ENCODE measurements at regions not wholly inside any gene's neighbourhood (a gene's known extent, or its start where the extent isn't known, plus 50 kb on each side); places are given as distances from the start of the nearest gene placed in this dataset.
"Not testable (repeated sequence)": the region's sequence is repeated elsewhere in the genome, so short reads cannot be mapped to it uniquely, and the experiment has no call there.

DNA sequence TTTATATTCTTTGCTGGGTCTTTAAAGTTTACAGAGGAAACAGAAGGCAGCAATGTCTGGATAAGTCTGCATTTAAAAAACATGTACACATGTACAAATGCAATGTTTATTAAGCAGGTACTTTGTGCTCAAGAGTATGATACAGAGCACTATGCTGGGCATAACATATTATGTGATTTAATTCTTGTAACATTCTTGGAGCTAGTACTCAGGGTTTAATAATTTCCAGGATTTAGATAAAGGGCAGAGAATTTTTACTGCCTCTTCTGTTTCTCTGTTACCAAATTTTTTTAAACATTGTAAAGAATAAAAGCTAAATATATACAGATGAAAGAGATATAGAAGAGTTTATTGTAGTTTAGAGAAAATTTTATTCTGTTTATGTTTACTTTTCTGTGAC is 152.7 kb downstream of the ZNF737 start:
- CTCF ChIA-PET = interaction anchor here (0.6 kb wide), 1 partner anchor 444 kb away, joined by 3 read pairs; no protein-coding TSS in a partner anchor
- POLR2A ChIA-PET = no interaction called here

DNA sequence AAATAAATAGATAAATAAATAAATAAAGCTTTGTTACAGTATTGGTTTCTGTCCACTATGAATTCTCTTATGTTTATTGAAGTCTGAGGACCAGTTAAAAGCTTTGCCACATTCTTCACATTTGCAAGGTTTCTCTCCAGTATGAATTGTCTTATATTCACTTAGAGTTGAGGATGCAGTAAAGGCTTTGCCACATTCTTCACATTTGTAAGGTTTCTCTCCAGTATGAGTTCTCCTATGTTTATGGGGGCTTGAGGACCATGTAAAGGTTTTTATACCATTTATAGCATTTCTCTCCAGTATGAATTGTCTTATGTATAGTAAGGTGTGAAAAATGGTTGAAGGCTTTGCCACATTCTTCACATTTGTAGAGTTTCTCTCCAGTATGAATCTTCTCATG is 168.3 kb downstream of the ZNF737 start:
- ChIA-PET POLR2A (no interaction called here), CTCF (no interaction called here)

DNA sequence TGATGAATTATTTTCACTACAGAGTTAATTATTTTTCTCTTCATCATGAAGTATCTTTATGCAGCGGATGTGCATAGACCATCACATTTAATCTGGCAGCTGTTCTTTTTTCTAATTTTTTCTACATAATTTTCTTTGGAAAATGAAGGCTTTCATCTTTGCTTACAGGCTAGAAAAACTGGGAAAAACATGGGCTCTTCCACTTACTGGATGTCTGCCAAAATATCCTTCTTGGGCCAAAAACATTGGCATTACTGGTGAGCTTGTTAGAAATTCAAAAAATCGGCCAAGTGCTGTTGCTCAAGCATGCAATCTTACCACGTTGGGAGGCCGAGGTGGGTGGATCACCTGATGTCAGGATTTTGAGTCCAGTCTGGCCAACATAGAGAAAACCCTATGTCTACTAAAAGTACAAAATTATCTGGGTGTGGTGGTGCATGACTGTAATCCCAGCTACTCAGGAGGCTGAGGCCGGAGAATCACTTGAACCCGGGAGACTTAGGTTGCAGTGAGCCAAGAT is 176.8 kb downstream of the ZNF737 start:
- ChIA-PET POLR2A (no interaction called here), CTCF (no interaction called here)

DNA sequence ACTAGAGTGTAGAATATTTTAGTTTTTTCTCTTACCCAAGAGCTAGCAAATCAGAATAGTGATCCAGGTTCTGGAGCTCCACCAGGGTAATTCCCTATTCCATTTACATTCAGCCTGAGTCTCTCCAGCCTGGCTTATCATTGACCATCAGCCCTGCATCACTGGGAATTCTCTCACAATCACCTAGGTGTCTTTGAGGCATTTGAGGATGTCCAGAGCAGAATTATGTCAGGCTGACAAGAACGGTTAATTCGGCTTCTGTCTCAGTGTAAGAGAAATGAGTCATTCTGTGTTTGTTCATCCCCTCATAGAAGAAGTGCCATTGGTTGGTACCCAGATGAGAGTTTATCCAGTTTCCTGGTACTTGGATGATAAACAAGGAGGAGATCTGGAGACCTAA is 180.5 kb downstream of the ZNF737 start:
- ChIA-PET POLR2A (no interaction called here), CTCF (no interaction called here)

DNA sequence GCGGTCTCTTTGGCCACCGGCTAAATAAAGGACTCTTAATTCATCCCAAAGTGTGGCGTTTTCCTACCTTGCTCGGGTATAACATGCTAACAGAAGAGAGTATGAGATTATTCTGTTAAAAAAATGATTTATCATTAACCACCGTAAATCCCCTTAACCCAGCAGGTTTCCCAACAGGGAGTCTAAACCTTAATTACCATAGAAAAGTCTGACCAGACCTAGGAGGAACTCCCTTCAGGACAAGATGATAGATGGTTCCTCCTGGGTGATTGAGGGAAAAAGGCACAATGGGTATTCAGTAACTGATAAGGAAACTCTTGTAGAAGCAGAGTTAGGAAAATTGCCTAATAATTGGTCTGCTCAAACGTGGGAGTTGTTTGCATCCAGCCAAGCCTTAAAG is 193.7 kb downstream of the ZNF737 start:
- POLR2A ChIA-PET = no interaction called here

DNA sequence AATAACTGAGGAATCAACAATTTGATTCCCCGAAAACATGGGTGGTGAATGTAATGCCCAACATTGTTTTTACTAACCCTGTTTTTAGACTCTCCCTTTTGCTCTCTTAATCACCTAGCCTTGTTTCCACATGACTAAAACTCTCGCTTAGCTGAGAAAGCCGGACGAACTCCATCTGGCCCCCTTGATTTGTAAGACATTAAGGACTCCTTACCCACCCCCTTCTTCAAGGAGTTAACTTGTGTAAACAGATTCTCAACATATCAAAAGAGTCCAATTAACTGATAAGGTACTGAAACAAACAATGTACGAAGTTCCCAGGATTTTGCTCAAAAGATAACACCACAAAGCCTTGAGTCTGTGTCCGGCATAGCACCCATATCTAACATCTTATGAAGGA is 194.3 kb downstream of the ZNF737 start:
- POLR2A ChIA-PET, CTCF ChIA-PET: not testable (repeated sequence)

More for the DNA sequence above, 193.7 kb downstream of the ZNF737 start:
- CTCF ChIA-PET = no interaction called here

DNA sequence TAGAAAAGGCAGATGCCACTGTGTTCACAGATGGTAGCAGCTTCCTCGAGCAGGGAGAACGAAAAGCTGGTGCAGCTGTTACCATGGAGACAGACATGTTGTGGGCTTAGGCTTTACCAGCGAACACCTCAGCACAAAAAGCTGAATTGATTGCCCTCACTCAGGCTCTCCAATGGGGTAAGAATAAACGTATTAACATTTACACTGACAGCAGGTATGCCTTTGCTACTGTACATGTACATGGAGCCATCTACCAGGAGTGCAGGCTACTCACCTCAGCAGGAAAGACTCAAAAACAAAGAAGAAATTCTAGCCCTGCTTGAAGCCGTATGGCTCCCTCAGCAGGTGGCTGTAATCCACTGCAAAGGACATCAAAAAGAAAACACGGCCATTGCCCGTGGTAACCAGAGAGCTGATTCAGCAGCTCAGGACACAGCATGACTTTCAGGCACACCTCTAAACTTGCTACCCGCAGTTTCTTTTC is 197.7 kb downstream of the ZNF737 start:
- CTCF ChIA-PET = no interaction called here
- POLR2A ChIA-PET = no interaction called here

DNA sequence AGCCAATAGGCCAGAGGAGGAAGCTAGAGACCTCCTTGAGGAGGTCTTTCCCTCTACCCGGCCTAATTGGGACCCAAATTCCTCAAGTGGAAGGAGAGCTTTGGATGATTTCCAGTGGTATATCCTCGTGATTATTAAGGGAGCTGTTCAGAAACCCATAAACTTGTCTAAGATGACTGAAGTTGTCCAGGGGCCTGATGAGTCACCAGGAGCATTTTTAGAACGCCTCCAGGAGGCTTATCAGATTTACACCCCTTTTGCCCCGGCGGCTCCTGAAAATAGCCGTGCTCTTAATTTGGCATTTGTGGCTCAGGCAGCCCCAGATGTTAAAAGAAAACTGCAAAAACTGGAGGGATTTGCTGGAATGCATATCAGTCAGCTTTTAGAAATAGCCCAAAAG is 198.1 kb downstream of the ZNF486 start:
- POLR2A ChIA-PET = no interaction called here
- CTCF ChIA-PET = no interaction called here

DNA sequence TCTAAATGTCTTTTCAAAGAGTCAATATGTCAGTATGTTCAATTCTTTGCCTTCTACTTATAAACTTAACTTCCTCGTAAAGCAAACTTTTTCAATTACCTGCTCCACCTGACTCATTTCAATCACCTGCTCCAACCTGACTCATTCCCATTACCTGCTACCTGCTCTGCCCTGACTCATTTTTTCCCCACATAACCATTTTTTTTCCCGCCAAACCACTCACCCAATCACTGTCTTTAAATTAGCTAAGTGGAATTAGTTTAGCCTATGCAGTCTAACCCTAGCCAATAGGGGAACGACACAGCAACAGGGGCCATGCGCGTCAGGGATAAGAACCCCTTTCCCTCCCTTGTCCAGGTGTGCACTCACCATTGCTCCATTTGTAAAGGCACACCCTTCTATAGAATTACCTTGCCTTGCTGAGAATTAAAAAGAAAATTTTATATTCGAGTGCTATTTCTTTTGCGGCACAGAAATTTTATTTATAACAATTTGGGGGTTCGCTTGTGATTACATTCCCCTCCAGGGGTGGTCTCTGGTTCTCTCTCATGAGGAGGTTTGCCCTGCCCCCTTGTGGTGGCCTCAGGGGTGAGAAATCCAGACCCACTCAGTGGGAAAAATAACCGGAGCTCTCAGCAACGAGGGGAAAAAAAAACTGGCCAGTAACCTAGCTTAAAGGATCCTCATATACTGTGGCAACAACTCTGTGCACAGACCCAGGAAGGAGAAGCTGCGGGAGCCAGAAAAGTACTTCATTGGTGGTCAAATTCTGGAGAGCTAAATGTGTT is 193.1 kb downstream of the ZNF486 start:
- CTCF ChIA-PET = no interaction called here
- POLR2A ChIA-PET = interaction anchor here (0.7 kb wide), 1 partner anchor 64 kb away, joined by 3 read pairs; no protein-coding TSS in a partner anchor

DNA sequence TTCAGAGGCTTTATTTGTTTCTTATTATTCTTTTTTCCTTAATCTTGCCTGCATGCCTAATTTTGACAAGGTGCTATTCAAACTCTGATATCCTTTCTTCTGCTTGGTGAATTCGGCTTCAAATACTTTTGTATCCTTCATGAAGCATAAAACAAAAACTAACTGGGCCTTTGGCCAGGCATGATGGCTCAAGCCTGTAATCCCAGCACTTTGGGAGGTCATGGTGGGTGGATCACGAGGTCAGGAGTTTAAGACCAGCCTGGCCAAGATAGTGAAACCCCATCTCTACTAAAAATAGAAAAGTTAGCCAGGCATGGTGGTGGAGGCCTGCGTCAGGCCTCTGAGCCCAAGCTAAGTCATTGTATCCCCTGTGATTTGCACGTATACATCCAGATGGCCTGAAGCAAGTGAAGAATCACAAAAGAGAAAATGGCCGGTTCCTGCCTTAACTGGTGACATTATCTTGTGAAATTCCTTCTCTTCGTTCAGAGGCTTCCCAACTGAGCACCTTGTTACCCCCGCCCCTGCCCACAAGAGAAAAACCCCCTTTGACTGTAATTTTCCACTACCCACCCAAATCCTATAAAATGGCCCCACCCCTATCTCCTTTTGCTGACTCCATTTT is 191.9 kb downstream of the ZNF486 start:
- CTCF ChIA-PET, POLR2A ChIA-PET: not testable (repeated sequence)

DNA sequence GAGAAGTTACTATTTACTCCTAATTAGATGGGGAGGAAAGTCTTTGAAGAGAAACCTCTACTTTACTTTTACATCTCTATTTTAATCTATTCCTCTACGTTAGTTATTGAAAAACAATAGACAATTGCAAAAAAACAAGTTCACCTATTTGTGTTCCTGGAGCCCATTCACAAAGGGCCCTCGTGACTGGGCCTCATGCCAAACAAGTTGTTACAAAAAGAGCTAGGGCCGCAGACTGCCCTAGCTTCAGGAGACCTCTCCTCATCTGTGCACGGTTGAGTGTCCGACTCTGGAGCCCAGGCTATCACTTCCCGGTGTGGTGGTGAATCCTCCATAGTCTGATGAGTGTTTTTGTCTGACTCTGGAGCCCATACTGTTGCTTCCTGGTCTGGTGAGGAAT is 190.9 kb downstream of the ZNF486 start:
- ChIA-PET CTCF (no interaction called here), POLR2A (no interaction called here)

DNA sequence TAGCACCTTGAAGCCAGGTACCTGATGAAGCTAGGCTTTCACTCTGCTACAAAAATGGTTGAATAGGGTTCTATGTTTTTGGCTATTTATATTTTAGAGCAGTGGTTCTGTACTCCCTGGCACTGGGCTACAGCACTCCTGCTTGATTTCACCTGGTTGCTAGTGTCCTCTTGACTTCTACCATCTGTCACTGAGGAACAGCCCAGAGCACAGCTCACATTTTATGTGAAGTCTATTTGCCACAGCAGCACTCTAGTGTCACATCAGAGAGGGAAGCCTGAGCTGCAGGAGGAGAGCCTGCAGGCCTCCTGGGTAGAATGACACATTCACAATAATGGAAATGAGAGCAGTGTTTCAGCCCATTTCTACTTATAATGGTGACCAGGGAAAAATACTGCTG is 184.2 kb downstream of the ZNF486 start:
- POLR2A ChIA-PET = no interaction called here
- CTCF ChIA-PET = no interaction called here

DNA sequence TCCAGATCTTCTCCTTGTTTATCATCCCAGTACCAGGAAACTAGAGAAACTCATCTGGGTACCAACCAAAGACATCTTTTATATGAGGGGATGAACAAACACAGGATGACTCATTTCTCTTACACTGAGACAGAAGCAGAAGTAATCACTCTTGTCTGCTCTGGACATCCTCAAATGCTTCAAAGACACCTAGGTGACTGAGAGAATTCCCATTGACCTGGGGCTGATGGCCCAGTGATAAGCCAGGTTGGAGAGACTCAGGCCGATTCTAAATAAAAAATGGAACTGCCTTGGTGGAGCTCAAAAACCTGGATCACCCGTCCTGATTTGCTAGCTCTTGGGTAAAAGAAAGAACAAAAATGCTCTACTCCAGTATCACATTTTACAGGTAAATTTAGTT is 182.2 kb downstream of the ZNF486 start:
- CTCF ChIA-PET = no interaction called here

DNA sequence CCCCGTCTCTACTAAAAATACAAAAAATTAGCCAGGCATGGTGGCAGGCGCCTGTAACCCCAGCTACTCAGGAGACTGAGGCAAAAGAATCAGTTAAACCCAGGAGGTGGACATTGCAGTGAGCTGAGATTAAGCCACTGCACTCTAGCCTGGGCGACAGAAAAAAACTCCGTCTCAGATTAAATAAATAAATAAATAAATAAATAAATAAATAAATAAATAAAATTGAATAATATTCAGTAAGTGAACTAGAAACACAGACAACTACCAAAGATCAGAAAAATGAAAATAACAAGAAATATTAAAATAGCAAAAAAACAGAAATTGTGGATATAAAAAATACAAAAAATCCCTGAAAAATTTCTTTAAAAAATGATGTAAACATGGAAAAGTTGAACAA is 172.4 kb downstream of the ZNF486 start:
- CTCF ChIA-PET = no interaction called here
- POLR2A ChIA-PET = no interaction called here

More for the DNA sequence above, 182.2 kb downstream of the ZNF486 start:
- POLR2A ChIA-PET = no interaction called here

DNA sequence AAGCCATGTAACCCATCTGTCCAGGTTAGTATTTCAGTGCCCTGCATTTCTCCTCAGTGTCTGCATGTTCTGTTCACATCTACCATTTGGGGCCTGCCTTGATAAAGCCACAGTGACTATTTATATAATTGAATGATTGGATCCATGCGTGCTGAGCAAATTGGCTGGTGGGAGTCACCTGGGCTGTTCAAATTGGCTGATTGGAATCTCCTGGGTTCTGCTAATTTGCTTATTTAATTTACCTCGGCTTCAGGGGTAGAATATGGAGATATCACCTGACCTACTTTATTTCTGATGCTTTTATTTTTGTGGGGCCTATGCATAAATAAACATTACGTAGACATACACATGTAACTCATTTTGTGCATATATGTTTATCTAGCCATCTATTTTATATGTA is 167.7 kb downstream of the ZNF486 start:
- ChIA-PET CTCF (no interaction called here), POLR2A (no interaction called here)

DNA sequence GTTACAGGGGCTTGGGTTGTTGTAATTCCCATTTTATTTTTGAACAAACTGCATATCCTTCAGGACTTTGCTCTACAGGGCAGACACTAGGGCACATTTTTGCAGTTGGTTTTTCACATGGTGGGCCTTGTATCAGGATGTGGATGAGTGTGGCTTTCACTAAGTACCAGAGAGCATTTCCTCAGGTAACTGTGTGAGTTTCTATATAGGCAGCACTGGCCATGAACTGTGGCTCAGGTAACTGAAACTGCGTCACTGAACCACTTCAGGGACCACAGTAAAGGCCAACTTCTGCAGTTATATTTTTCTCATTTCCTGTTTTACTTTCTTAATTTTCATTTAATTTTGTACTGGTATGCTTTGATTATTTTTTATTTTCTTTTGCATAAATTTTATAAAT is 166.5 kb downstream of the ZNF486 start:
- CTCF ChIA-PET = no interaction called here
- POLR2A ChIA-PET = no interaction called here

DNA sequence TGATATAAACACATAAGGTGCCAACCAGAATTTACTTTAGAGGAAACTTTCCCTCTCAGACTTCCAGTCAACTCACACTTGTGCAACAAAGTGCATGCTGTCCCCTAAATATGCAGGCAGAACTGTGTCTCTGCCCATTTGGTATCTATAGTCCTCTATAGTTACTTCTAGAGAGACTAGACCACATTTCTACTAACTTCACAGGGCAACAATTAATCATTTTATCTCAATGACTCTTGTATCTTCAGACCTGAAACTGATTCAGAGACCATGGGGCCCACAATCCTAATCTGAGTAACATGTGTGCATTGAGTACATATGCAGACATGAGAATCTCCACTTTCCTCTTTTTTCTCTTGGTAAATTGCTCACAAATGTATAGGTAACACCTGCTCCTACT is 158.1 kb downstream of the ZNF486 start:
- ChIA-PET CTCF (no interaction called here), POLR2A (no interaction called here)

DNA sequence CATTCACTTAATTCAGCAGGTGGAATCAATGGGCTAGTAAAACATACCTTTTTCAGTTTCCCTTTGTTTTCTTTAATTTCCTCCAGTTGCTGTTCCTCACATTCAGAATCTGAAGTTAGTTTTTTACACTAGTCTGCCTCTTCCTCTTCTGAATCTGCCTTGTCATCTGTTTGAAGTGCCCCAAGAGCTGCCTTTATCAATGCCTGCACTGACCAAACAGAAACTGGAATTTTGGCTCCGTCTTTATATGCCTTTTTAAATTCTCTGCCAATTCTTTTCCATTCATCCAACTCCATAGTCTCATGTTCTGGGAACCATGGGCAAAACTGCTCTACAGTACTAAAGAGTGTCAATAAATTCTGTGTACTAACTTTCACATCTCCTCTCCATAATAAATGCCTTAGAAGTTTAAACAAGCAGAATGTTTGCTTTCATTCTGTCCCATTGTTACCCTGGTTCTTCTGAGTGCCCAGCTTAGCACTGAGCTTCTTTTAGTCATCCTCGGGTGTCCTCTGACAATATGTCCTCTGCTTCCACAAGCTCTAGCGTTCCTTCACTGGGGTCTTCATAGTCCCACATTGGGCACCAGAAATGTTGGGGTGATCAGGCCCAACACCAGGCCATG is 154.2 kb downstream of the ZNF486 start:
- ChIA-PET POLR2A (no interaction called here), CTCF (no interaction called here)

DNA sequence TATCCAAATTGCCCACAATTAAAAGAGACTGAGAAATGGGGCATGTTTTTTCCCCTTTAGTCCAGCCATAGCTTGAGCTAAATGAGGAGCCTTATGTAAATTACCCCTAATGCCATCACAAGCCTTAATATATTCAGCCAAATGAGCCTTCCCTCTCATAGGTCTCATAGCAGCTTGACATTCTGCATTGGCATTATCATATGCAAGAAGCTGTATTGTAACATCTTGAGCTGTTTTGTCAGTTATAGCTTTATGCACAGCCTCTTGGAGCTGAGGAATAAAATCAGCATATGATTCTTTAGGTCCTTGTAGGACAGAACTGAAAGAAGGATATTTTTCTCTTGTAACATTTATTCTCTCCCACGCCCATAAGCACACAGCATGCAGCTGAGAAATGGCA is 153.2 kb downstream of the ZNF486 start:
- POLR2A ChIA-PET = no interaction called here
- CTCF ChIA-PET = no interaction called here

DNA sequence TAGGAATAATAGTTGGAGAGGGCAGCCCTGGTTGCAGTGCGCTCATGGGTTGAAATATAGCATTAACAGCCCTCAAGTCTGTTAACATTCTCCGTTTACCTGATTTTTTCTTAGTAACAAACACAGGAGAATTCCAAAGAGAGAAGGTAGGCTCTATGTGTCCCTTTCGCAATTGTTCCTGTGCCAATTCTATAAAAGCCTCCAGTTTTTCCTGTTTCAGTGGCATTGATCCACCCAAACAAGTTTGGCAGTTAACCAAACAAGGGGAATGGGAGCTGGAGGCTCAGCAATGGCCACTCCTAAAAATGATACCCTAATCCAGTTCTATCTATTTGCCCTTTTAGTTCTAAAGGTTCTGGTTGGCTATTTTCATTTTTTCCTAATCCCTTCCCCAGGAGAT is 151.6 kb downstream of the ZNF486 start:
- ChIA-PET POLR2A (no interaction called here), CTCF (interaction anchor here (0.5 kb wide), 1 partner anchor 8 kb away, joined by 3 read pairs; no protein-coding TSS in a partner anchor)

DNA sequence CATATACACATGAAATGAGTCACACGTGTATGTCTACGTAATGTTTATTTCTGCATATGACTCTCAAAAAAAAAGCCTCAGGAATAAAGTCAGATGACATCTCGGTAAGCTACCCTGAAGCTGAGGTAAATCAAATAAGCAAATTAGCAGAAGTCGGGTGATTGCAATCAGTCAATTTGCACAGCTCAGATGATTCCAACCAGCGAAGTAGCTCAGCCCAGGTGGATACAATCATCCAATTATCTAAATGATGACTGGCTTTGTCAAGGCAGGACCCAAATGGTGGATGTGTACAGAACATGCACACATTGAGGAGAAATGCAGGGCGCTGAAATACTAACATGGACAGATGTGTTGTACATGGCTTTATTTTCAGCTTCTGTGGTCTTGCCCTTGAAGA is 148.5 kb downstream of the ZNF486 start:
- ChIA-PET CTCF (interaction anchor here (0.6 kb wide), 1 partner anchor 20 kb away, joined by 3 read pairs; no protein-coding TSS in a partner anchor), POLR2A (no interaction called here)

Data from activated CD8-positive, alpha-beta memory T cell treated with anti-CD3 and anti-CD28 coated beads for 36 hours (primary cell).